GM21717 (cell line): ENCODE measurements at regions not wholly inside any gene's neighbourhood (a gene's known extent, or its start where the extent isn't known, plus 50 kb on each side); places are given as distances from the start of the nearest gene placed in this dataset.
"Not testable (repeated sequence)": the region's sequence is repeated elsewhere in the genome, so short reads cannot be mapped to it uniquely, and the experiment has no call there.

Source experiments
- ATAC-seq: cut with Tn5 transposase; IDR thresholded peaks from one replicate; pipeline ENCODE4 v1.9.1; 2021; ENCODE audit warnings: mild to moderate bottlenecking, moderate library complexity; ENCODE audit not compliant: unreplicated experiment

DNA sequence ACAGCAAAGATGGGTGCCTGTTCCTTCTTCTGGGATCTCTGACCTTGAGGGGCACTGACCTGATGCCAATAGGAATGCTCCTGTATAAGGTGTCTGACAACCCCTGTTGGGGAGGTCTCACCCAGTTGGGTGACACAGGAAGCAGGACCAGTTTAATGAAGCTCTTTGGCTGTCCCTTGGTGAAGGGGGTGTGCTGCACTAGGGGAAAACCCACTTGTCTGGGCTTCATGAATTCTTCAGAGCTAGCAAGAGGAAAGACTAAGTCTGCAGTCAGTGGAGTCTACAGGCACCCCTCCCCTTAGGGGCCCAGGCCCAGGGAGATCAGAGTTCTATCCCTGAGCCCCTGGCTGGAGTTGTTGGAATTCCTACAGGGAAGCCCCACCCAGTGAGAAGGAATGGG, 550.8 kb upstream of the CHAC2 start:
- ATAC-seq: no peak

DNA sequence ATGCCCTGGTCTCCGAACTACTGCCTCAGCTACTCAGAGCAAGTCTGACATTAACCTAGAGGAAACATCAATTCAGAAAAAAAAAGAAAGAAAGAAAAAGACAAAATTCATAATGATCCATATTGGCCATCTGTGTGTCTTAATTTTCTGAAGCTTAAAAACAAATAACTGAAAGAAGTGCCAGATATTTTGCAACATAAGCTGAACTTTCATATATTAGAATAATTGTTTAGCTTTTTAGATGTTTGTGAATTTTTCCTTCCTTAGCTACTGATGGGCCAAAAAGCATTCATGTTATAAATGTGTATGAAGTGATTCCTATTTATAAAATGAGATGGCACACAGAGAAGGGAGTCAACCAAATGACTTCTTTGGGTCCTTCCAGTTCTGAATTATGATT, 555.0 kb upstream of the CHAC2 start:
- ATAC-seq: no peak

DNA sequence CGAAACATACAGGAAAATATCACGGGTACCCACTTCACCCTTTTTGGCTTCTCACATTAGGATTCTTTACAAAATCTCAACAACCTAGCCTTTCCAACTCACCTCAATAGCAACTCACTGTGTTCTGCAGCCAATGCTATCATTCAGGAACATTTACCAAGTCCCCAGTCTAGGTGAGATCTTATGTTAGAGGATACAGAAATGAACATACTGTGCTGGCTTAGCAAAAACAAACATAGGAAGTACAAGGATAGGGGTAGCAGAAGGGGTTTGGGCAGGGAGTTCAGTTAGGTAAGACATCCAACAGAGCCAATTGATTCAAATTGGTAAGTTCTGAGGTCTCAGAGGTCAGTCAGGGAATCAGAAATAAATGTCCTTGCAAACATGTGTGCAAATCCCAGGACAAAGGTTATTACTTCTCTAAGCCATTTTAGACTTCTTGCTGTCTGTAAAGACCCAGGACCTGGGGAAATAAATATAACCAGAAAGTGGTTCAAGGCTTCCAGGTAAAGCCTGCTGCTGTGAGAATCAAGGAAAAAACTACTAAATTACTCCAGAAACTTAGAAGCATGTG, 556.3 kb upstream of the CHAC2 start:
- ATAC-seq: no peak

DNA sequence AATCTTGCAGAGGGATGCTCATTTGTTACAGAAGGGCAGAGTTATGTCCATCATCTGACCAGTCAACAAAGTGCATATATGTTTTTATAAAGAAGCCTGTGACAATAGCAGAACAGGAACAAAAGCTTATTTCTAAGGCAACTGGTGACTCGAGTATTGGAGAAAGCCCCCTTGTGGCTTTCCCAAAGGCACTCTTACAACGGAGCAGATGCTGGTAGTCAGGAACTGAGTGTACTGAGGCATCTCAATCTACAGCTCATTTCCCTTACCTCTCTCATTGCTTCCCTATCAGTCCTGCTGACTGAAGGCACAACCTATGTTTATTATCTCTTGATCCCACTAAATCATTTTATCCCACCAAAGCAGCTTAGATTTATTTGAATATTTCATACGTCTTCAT, 557.1 kb upstream of the CHAC2 start:
- no peak for ATAC-seq

DNA sequence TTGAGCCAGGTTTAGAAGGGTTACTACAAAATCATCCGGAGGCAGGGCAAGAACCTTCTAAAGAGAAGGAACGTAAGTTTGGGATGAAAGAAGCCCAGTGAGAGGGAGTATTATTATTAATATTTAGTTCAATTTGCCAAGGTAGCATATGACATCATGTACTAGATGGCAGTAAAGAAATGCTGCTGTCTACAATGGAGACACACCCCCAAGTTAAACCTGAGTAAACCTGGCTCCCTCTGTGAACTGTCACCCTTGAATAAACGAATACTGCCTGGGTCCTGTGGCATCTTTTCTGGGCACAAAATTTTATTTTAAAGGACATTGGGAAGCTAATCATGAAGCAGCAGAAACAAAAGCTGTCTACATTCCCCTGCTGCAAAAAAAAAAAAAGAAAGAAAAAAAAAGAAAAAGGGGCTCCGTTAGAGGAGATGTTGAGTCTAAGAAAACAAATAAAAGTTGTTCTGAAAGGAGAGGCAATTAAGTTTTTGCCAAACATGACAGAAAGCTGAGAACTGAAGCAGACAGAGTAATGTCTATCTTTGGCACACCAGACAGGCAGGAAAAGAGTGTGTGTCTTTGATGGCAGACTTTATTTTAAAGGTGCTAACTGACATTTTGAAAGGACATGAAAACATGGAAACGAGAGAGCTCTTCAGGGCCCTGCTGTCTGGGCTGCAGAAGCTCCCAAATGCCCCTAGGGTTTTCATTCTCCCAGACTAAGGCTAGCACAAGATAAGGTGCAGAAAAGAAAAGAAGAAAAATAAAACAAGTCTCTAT, 557.7 kb upstream of the CHAC2 start:
- ATAC-seq: no peak

DNA sequence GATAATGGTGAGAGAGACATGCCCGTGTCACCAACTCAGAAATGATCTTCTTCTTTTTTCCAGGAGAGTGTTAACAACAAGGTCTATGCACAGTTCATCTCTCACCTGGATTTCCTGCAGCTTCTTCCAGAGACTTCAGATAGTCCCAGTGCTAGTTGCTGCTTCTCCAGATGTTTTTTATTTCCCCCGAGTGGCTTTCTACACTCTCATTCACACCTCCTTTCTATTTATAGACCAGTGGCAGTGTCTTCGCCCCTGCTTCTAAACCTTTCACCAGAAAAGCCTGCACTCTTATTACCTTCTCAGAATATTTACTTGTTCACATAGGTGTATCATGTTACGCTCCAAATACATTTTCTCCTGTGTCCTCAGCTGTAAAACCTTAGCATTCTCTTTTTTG, 558.8 kb upstream of the CHAC2 start:
- no peak for ATAC-seq

DNA sequence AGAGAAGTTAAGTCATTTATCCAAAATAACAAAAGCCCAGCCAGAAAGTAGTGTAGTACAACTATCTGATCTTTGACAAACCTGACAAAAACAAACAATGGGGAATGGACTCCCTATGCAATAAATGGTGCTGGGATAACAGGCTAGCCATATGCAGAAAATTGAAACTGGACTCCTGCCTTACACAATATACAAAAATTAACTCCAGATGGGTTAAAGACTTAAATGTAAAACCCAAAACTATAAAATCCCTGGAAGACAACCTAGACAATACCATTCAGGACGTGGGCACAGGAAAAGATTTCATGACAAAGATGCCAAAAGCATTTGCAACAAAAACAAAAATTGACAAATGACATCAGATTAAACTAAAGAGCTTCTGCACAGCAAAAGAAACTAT, 561.4 kb upstream of the CHAC2 start:
- ATAC-seq: not testable (repeated sequence)

DNA sequence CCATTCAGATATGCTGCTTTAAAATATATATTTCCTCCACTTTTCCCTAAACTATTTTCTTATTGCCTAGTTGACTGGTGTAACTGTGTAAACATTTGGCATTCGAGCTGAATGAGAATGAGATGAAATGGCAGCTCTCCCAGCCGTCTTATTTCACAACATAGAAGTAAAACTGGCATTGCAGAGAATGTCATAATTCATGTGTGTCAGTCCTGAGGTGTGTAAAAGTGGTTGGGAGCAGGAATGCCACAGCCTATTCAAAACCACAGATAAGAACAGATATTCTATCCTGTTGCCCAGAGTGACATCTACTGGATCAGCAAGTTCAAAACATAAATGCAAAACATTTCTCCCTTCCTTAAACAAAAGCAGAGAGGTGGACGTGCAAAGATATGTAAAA, 565.5 kb upstream of the CHAC2 start:
- ATAC-seq: no peak

DNA sequence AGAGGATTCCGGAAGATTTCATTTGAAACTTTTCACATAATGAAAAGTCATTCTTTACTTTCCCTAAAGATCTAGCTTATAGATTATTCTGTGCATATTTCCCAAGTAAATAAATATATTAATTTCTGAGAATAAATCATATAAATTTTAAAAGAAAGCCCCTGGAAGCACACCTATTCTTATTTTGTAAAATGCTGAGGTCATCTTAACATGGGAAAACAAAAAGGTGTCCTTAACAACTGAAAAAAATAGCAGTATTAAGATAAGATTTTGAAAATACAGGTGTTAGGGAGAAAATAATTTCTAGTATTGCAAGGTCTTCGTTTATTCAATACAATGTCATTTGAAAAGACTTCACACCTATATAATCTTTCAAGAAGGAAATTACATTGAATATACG, 567.5 kb upstream of the CHAC2 start:
- no peak for ATAC-seq

DNA sequence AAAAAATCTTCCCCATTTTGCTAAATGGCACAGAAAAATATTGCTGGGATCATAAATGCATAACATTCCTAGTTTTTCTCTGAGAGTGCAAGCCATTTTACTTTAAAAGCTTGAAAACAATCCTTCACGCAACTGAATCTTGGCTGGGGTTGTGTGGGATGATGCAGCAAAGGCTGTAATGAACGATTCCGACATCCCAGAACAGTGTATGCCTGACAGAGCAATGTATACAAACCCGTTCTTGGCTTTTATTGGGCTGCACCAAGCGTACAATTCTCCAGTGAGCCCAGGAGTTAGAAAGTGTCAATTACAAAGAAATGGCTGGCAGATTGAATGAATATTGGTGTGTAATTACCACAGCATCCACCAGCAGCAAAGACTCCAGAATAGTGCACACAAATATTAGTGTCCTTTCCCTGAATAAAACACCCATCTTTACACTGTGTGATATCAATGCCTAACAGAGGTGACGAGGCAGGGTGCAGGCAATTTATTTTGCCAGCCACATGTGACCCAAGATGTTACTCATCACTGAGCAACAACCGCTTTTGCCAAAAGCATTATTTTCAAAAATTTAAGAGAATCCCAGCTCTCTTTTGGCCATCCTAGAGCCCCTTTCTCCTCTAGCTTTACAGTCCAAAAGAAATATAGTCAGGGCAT, 578.6 kb upstream of the CHAC2 start:
- ATAC-seq: no peak

DNA sequence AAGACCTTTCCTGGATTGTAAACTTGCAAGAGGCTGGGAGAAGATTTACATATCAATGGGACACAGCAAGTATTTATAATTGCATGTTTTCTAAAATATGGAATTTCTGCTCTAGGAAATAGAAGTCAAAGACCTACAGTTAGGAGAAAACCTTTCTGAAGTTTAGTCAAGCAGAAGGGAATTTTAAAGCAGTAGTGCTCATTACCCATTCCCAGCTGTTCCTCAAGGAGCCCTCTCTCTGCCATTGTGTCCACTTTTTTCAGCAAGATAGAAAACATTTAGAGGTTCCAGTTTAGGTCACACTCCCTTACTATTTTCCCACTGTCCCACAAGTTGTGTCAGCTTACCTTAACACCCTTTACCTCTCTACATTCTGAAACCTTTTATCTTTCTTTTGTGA, 584.0 kb upstream of the CHAC2 start:
- ATAC-seq: no peak

DNA sequence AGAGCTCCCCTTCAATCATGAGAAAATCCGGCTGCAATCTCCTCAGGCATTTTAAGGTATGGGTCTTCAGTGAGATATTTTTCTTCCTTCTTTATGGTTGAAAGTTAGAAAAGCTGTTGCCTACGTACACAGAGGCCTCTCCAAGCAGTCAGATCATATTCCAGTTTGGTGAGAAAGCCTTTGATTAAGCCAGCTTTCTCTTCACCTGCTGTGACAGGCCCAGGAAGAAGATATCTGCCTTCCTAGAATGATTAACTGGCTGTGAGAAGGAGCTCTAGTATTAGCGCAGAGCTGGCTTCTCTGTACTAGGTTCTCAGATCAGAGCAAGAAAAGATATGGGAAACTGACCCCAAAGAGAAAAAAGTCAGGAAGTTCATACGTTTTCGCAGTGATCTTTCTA, 585.0 kb upstream of the CHAC2 start:
- no peak for ATAC-seq

DNA sequence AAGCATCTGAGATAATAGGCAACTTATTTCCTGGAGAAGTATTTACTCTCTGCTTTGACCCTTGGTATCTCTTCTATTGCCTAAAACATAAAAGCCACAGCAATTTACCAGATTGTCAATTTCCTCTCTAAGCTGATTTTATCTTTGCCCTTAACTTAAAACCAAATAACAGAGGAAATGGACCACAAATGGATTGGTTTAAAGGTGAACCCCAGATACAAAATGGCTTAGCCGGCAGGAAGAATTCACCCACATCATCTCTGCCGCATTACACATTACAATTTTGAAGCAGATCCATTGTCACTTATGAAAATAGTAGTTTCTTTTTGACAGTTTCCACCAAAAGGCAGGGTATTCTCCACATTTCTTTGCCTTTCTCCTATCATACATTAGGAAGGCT, 585.8 kb upstream of the CHAC2 start:
- no peak for ATAC-seq

DNA sequence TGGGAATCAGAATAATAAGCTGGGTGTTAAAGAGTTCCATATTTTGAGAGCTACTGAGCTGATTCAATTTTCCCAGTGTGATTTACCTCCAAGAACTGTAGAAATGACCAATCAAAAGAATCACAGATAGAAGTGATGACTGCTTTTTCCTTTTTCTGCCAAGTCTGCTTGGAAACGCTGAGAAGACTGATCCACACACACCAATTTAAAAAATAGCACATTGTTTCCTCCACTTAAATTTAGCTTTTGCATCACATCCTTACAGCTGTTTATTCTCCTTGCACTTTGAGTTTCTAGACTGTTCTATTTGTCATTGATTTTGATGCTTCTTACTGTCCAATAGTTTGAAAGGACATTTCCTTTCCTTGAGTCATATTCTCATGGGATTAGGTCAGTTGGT, 590.3 kb upstream of the CHAC2 start:
- no peak for ATAC-seq

DNA sequence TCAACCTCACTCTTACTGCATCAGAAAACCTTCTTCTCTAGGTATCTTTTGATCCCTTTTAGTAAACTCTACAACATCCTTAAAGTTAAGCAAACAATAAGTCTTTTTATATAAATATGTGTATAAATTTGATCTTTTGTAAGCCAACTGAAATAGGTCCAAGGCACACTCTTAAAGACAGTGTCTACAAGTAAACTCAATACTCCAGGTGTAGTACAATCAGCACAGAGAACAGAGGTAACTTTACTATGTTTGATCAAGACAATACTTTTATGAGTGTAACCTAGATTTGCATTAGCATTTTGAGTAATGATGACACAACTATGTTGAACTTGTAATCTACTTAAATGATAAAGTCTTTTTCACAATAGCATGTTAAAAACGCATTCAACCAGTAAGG, 593.1 kb upstream of the CHAC2 start:
- ATAC-seq: no peak

DNA sequence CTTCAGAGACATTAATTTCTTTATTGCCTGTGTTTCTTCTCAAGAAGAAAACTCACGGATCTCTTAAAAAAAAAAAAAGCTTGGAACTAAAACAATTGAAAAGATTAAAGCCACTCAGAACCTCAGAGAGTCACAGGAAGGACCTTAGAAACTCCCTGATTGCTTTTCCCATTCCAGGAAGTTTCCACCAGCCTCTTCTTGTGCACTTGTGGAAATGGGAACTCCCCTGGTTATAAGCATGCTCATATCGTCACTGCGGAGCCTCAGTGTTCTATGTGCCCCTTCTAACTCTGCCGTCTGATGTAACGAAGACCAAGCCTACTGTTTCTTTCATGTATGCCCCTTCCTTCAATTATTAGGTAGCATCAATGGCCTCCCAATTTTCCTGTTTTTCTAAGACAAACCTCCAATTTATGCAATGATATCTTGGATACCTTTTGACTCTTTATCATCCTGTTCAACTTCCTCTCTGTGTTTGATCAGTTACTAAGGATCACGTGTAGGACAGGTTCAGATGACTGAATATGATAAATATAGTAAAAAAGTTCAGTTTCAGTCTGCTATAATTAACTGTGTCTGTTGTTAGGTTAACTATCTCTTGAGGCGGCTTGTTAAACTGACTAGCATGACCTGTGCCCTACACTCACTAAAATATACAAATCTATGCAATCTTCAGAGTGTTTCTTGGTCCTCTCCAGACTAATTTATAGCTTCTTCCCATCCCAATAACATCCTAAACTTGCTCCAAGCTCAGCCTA, 593.7 kb upstream of the CHAC2 start:
- ATAC-seq: no peak

DNA sequence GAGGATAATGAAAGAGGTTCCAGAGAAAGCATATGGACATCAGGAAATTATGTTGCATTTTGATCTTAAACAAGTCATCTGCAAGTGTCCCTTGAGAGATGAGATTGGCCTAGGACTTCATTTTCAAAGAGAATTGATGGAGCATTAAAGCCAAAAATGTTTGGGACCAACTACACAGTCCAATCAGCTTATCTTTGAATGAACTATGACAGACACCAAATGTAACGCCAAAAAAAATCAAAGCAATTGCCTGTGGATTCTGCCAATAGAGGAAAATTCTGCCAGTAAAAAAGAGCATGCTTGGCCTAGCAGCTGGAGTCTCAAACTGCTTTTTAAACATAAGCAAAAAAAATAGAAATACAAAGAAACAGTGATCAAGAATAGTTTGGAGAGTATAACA, 594.5 kb upstream of the CHAC2 start:
- ATAC-seq: no peak

DNA sequence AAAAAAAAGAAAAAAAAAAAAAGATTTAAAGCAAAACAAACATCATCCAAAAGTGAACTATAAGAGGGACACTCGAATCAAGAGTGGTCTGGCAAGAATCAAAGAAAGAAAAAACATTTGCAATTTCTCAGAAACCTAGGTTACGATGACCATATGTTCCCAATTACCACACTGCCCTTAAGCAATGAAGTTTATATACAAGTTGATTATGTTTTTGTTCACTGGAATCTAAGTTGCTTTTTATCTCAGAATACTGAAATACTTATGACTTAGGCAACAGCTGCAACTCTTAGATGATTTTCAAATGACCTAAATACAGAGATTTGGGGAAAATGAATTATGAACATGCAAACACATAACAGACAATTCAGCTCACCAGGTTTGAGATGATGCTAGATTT, 597.1 kb upstream of the CHAC2 start:
- no peak for ATAC-seq

DNA sequence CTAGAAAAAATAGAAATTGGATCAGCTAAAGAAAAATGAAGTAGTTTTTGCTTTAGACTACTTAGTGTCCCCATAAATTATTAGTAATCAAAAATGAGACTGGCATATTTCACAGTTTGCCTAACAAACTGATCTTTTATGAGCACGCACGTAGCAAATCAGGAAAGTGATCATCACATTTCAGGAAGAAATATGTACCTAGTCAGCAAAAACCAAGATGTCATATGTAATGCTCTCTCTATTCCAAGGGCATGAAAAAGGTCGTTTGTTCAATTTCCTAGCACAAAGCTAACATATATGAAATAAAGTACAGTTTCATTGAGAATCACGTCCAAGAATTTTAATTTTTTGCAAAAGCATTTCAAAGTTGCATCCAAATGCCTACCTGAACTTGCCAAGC, 600.4 kb upstream of the CHAC2 start:
- ATAC-seq: no peak

DNA sequence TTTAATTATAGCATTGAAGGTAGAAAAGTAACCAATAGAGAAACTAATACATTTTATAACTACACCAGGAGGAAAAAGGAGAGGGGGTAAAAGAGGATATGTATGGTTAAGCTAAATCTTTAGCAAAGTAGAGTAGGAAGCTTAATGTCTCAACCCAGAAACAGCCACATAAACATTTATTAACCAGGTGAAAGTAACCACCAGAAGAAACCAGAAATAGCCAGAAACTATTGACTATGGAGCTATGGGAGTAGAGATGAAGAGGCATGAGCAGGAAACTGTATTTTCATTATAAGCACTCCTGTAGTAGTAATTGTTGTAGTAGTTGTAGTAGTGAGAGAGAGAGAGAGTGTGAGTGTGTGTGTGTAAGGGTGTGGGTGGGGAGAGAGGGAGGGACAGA, 617.5 kb upstream of the CHAC2 start:
- ATAC-seq: no peak

DNA sequence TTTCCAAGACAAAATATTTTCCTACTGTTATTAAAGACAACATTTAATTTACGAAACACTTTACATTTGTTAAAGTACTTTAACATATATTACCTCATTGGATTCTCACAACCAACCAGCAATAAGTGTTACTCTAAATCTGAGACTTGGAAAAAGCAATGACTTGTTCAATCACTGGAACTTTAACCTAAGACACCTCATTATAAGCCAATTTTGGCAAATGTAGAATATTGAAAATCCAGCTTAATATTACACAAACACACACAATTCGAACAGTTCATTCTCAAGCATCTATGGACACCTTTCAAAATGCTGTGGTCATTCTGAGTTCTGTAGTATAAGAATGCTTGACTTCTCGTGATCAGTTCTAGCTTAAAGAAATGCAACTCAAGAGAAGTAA, 619.4 kb upstream of the CHAC2 start:
- no peak for ATAC-seq

DNA sequence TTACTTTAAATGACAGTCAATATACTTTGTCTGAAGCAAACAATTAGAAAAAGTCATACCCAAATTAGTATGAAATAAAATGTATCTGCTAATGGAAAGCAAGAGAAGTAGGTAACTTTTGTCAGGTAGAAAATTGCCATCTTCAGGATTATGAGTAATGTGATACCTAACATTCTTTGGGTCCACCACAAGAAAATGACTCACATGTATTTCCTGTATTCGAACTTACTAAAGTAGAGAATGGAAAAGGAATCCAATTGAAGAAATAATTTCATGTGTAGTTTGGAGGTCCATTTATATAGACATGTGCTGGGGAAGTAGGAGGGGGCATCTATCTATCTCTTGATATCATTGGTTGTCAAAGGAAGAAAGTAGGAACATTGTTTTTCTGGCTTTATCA, 636.2 kb upstream of the CHAC2 start:
- no peak for ATAC-seq
